ENCODE measurements at regions not wholly inside any gene's neighbourhood (a gene's known extent, or its start where the extent isn't known, plus 50 kb on each side); places are given as distances from the start of the nearest gene placed in this dataset.

DNA sequence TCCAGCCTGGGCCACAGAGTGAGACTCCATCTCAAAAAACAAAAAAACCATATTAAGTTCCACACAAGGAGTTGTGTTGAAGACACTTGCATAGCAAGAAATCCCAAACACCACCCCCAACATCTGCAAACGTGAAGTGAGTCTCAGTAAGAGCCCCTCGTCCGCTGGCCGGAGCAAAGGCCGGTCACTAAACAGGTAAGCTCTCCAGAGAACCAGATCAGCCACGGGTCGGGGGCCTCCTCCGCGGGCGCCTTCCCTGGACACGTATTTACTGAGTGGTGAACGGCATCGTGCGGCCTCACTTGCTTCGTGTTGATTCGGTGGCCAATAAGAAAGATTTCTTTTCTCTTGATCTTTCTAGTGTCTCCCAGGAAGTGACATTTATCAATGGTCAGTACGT is 93.6 kb downstream of the MRPL36 start:
- DNase-seq, result no peak

DNA sequence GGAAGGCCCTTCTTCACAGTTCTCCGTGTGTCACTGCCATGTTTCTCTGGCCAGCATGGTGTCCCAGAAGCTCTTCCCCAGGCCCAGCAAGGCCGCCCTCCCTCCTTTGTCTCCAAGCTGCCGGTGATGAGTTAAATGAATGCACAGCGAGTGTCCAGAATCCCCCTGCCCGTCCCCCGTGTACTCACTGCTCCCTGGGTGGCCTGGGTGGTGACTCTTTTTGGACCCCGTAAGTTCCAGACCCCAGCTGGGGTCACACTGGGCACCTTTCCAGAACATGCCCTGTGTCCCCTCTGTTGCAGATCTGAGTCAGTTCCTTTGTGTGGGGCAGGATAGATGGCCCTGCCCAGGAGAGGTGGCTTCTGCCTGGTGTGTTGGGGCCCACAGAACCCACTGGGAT is 95.0 kb downstream of the MRPL36 start:
- DNase-seq, result no peak

GRCh38 chr5:1704266-1704665 is 95.4 kb downstream of the MRPL36 start:
- no peak for DNase-seq

GRCh38 chr5:1703352-1704050 is 96.1 kb downstream of the MRPL36 start:
- no peak for DNase-seq

GRCh38 chr5:1702318-1702717 is 97.3 kb downstream of the MRPL36 start:
- no peak for DNase-seq

DNA sequence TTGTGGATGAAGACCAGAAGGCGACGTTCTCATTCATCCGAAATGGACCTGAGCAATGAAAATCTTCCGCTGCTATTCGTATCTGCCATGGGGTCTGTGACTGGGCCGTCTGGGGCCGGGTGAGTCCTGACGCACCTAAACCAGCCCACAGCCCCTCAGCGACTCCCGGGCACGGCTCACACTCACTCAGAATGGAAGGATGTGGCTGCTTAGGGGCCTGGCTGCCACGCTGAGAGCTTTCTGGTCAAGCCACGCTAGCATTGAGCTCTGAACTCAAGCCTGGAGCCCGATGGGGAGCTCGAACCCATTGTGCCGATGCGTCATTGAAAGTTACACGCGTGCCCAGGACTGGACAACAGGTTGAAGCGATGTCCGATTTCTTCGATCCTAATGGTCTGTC is 97.8 kb downstream of the MRPL36 start:
- no peak for DNase-seq

- no peak for DNase-seq
These were observed 98.3 kb downstream of the MRPL36 start for GRCh38 chr5:1701216-1701864.

DNA sequence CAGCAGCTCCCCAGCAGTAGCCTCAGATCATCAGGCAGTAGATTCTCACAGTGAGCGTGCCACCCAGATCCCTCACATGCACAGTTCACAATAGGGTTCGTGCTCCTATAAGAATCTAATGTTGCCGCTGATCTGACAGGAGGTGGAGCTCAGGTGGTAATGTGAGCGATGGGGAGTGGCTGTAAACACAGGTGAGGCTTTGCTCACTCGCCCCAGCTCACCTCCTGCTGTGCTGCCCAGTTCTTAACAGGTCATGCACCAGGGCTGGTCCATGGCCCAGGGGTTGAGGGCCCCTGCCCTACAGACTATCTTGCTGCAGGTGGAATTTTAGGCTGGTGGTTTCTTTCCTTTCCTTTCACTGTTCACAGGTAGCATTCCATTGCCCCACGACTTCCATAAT is 100.2 kb downstream of the MRPL36 start:
- DNase-seq, result no peak

GRCh38 chr5:1698589-1699316 is 100.9 kb downstream of the MRPL36 start:
- no peak for DNase-seq

- DNase-seq, result no peak
These were observed 107.3 kb downstream of the MRPL36 start for GRCh38 chr5:1692381-1692780.

GRCh38 chr5:1687301-1687970 is 112.2 kb downstream of the MRPL36 start:
- no peak for DNase-seq

- no peak for DNase-seq
These were observed 113.4 kb downstream of the MRPL36 start for GRCh38 chr5:1686016-1686802.

DNA sequence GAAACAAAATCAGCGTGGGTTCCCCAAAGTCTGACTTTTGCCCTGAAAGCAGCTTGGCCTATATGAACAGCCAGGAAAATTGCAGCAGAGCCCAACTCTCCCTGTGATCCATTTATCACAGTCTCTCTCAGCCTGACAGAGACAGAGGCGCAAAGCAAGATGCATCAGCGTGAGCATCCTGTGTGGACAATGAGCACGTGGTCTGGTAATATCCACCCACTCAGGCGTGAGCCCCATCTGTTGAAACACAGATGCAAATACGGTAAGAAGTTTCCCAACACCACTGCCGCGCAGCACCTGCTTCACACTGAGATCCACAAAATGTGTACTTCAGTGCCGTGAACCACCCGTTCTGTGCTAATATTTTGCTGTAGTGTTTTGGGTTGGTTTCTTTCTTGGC is 114.6 kb downstream of the MRPL36 start:
- DNase-seq, result no peak

DNA sequence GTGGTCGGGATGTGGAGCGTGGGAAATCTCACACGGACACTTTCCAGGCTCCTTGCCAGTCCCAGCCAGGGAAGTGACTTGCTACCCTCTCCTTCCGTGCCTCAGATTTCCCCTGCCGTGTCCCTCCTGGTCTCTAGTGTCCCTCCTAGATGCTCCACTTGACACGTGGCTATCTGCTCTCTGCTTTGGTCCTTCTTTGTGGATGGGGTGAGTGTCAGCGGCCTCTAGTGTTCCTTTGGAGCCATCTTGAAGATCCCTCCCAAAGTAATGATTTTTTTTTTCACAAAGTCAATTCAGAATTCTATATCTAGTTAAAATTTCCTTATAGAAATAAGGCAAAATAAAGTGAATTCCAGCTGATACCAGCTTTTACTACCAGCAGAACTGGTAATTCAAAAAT is 117.7 kb downstream of the MRPL36 start:
- no peak for DNase-seq

DNA sequence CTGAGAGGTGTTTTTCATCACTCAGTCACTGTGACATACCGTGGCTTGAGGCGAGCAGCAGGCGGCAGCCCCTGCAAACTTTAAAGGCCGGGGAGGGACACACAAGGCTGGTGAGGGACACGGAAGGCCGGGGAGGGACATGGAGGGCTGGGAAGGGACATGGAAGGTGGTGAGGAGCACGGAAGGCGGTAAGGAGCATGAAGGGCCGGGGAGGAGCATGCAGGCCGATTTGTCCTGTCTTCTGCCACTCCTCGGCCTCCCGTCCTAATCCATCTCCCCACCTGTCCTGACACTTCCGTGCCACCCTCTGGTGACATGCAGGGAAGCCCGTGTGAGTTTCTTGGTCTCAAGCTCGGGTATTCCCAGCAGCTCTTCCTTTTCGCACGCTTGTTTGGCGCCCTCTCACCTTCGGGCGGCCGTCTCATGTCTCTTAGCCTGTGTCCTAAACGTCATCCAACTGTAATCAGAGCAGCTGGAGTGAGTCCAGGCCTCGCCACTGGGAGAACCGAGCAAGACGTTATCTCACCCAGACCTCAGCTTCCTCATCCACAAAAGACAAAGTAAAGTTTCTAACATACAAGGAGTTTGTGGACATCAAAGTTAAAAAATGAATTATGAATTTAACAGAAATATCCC is 126.5 kb downstream of the MRPL36 start:
- no peak for DNase-seq

GRCh38 chr5:1672396-1672795 is 127.2 kb downstream of the MRPL36 start:
- no peak for DNase-seq

- no peak for DNase-seq
These were observed 128.3 kb downstream of the MRPL36 start for GRCh38 chr5:1671351-1671750.

DNA sequence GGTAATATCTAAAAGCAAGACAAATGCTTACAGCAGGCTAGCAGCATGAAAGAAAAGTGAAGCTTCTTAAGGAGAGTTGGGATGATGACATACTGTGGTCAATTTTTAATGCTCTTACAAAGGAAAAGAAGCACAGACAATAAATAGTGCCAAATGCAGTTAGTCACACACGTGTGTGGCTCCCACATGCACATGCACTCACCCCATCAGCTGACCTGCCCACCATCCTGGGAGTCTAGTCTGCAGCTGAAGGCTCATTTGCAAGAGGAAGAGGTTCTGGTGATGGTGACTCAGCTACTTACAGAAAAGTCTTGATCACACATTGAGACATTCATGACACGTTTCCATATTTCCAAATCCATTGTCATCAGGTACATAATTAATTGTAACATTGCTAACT is 129.3 kb downstream of the MRPL36 start:
- no peak for DNase-seq

DNA sequence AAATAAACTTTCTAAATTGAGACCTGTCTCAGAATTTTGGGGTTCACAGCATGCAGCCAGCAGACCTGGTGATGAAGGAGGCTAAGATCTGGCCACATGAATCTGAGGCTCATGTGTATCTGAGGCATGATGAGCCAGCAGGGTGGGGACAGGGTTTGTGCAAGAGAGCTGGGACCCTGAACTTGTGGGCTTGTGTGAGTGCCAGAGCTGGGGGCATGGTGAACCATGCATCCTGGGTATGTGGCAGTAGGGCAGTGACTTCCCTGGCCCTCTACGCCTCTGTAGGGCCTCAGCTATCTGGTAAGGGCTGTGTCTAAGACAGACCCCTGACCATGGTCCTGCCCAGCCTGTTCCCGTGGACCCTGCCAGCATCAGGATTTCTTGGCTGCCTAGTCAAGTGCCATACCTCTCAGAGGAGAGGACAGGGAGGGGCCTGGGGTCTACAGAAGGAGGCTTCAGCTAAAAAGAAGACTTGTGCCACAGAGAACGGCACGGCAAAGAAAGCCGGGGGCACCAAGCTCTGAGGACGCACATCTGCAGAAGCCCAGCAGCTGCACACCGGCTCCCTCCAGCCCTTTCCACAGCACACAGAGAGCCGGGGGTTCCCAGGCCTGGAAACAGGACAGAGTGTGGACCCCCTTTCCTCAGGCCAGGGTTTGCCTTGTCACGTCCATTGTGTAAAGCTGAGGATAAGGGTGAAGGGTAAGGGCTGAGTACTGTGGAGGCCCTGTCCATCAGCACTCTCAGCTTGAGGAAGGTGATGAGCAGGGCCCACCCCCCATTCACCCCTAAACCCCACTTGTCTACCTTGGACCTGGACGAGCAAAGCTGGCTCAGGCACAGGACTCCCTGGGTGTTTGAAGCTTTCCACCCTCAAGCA is 130.1 kb downstream of the MRPL36 start:
- DNase-seq, result no peak

GRCh38 chr5:1668141-1668721 is 131.4 kb downstream of the MRPL36 start:
- DNase-seq, result no peak

Data from occipital lobe (tissue), 1 donor.